H1 (cell line): ENCODE measurements at regions not wholly inside any gene's neighbourhood (a gene's known extent, or its start where the extent isn't known, plus 50 kb on each side); places are given as distances from the start of the nearest gene placed in this dataset.

Source experiments
- ATF3 ChIP-seq: IDR thresholded peaks from 2 replicates; pipeline ENCODE4 v1.6.1; 2011; ENCODE audit warnings: low read depth, mild to moderate bottlenecking, low read length; ENCODE audit not compliant: insufficient read depth
- CTCF ChIP-seq, 3 experiments: IDR thresholded peaks; 1 replicate in 2 of 3; 2 replicates in 1 of 3; pipeline versions ENCODE4 v1.5.1 to v1.6.1; 2011; ENCODE audit warnings: low read length in 3 of 3, mild to moderate bottlenecking in 3 of 3, inconsistent platforms in 2 of 3, low read depth in 1 of 3, moderate library complexity in 1 of 3; ENCODE audit not compliant: insufficient read depth in 1 of 3; ENCODE audit errors: control extremely low read depth in 1 of 3
- EP300 ChIP-seq, 2 experiments: IDR thresholded peaks; 1 replicate in 1 of 2; 2 replicates in 1 of 2; pipeline ENCODE4 v1.6.1; 2011 to 2012; ENCODE audit warnings: low read depth in 2 of 2, low read length in 2 of 2, mild to moderate bottlenecking in 2 of 2, borderline replicate concordance in 1 of 2, inconsistent platforms in 1 of 2, moderate library complexity in 1 of 2
- EZH2 ChIP-seq: fragments of 200-600 bp; sonication (generic); IDR thresholded peaks from 2 replicates; pipeline ENCODE4 v1.7.1; 2012; ENCODE audit warnings: low read depth, mild to moderate bottlenecking, moderate library complexity, low read length, inconsistent platforms; ENCODE audit not compliant: severe bottlenecking
- HDAC2 ChIP-seq, 2 experiments: fragments of 300-600 bp in 1 of 2; sonication (generic) in 1 of 2; IDR thresholded peaks; 2 replicates each; pipeline ENCODE4 v1.6.1; 2011 to 2012; ENCODE audit warnings: low read depth in 2 of 2, low read length in 2 of 2, mild to moderate bottlenecking in 2 of 2, moderate library complexity in 2 of 2, borderline replicate concordance in 1 of 2, inconsistent platforms in 1 of 2
- HDAC6 ChIP-seq: IDR thresholded peaks from one replicate; pipeline ENCODE4 v1.7.1; 2012; ENCODE audit warnings: low read depth, mild to moderate bottlenecking, inconsistent platforms, low read length, moderate library complexity
- NRF1 ChIP-seq: IDR thresholded peaks from 2 replicates; pipeline ENCODE4 v1.6.1; 2011; ENCODE audit warnings: mild to moderate bottlenecking, low read depth, low read length, improper control_type of control experiment
- SUZ12 ChIP-seq: fragments of 200-600 bp; sonication (generic); IDR thresholded peaks from 2 replicates; pipeline ENCODE4 v1.6.1; 2012; ENCODE audit warnings: mild to moderate bottlenecking, inconsistent platforms, low read length, moderate library complexity, mixed read lengths
- ZNF274 ChIP-seq: IDR thresholded peaks from 2 replicates; pipeline ENCODE4 v1.7.0; 2012; ENCODE audit warnings: low read length, borderline replicate concordance; ENCODE audit errors: extremely low read depth

- TF ChIP-seq CTCF (IDR thresholded peaks at IDR 0.05; ENCODE audit: control extremely low read depth in 1 of 3, insufficient read depth in 1 of 3, low read depth in 1 of 3, low read length in 3 of 3), result peak in 1 of 3 experiments; percentile 12; a peak in 1 of 4 replicates
- TF ChIP-seq NRF1, result no peak
- TF ChIP-seq EZH2, result no peak
- TF ChIP-seq HDAC6, result no peak
- TF ChIP-seq ZNF274, result no peak
- no peak for TF ChIP-seq EP300 (IDR thresholded peaks at IDR 0.05; ENCODE audit: borderline replicate concordance in 1 of 2, low read depth in 2 of 2, low read length in 2 of 2)
- TF ChIP-seq SUZ12, result no peak
- TF ChIP-seq ATF3, result no peak
- TF ChIP-seq HDAC2 (IDR thresholded peaks at IDR 0.05; ENCODE audit: borderline replicate concordance in 1 of 2, low read depth in 2 of 2, low read length in 2 of 2), result no peak
Observed at GRCh38 chr1:58064166-58064565, 482.4 kb downstream of the OMA1 start.
